Mucosa of gallbladder (tissue), 1 donor: ENCODE measurements at regions not wholly inside any gene's neighbourhood (a gene's known extent, or its start where the extent isn't known, plus 50 kb on each side); places are given as distances from the start of the nearest gene placed in this dataset.
"Not testable (repeated sequence)": the region's sequence is repeated elsewhere in the genome, so short reads cannot be mapped to it uniquely, and the experiment has no call there.

Experiments used
- DNase-seq: peaks from one replicate; pipeline ENCODE4 v3.0.0-alpha.2; 2020; ENCODE audit warnings: low spot score
- donor health status: DM: no; HTN: no; CAD: no.

DNA sequence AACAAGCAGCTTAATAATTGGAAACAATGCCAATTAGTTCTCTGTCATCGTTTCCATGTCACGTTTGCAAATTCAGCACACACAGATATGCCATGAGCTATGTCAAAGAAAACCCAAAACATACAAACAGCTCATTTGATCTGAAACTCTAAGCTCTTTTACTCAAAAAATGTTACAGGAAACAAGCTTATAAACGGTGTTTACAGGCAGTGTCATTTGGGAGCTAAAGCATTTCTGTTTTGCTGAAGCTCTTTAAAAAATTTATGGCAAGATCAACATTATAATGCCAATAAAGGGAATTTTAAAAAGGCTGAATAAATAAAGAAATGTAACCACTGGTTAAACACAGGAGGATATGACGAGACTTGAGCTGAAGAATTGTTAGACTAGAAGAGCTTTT, 94.0 kb upstream of the HS3ST2 start:
- no peak for DNase-seq

DNA sequence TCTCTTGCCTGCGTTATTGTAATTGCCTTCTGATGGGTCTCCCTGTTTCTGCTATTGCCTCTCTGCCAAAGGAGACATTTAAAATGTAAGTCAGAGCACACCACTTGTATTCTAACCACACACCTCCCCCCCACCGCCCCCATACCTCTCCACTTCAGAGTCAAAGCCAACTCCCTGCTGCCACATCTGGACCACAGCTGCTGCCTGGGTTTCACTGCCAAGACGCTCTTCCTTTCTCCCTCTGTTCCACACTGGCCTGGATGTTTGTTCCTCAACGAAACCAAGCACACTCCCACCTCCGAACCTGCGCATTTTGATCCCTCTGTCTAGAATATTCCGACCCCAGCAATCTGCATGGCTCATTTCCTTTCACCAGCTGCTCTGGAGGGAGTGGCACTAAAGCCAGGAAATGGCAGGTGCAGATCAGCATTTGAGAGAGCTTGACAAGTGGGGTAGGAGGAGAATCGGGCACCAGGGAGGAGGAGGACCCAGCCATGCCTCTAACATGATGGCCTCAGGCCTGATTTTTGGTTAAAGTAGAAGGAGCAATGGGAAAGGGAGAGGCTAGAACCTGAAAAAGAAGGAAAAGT, 92.4 kb upstream of the HS3ST2 start:
- no peak for DNase-seq

DNA sequence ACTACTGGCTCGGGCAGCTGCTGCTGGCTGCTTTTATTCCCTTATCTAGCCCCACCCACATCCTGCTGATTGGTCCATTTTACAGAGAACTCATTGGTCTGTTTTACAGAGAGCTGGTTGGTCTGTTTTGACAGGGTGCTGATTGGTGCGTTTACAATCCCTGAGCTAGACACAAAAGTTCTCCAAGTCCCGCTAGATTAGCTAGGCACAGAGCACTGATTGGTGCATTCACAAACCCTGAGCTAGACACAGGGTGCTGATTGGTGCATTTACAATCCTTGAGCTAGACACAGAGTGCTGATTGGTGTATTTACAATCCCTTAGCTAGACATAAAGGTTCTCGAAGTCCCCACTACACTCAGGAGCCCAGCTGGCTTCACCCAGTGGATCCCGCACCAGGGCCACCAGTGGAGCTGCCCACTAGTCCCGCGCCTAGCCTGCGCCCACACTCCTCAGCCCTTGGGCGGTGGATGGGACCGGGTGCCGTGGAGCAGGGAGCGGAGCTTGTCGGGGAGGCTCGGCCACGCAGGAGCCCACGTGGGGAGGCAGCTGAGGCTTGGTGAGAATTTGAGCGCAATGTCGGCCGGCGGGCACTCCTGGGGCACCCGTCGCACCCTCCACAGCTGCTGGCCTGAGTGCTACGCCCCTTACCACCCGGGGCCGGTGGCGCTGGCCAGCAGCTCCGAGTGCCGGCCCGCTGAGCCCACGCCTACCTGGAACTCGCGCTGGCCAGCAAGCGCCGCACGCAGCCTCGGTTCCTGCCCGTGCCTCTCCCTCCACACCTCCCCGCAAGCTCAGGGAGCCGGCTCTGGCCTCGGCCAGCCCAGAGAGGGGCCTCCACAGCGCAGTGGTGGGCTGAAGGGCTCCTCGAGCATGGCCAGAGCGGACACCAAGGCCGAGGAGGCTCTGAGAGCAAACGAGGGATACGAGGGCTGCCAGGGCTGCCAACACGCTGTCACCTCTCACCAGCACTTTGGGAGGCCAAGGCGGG, 91.1 kb upstream of the HS3ST2 start:
- DNase-seq, result not testable (repeated sequence)

DNA sequence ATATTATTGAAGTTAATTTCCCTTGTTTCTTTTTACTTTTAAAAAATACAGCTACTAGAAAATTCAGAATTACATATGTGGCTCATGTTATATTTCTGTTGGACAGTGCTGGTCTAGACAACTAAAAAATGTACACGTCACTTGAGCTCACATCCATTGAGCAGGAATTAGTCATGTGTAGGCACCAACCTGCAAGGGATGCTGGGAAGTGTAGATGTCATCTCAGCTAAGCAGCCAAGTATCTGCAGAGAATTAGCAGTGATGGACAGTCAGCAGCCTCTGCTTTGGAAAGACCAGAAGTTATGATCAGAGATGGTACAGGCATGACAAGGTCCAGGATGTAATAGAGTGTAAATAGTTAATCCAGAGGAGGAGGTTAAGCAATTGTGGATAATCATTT, 87.1 kb upstream of the HS3ST2 start:
- no peak for DNase-seq

DNA sequence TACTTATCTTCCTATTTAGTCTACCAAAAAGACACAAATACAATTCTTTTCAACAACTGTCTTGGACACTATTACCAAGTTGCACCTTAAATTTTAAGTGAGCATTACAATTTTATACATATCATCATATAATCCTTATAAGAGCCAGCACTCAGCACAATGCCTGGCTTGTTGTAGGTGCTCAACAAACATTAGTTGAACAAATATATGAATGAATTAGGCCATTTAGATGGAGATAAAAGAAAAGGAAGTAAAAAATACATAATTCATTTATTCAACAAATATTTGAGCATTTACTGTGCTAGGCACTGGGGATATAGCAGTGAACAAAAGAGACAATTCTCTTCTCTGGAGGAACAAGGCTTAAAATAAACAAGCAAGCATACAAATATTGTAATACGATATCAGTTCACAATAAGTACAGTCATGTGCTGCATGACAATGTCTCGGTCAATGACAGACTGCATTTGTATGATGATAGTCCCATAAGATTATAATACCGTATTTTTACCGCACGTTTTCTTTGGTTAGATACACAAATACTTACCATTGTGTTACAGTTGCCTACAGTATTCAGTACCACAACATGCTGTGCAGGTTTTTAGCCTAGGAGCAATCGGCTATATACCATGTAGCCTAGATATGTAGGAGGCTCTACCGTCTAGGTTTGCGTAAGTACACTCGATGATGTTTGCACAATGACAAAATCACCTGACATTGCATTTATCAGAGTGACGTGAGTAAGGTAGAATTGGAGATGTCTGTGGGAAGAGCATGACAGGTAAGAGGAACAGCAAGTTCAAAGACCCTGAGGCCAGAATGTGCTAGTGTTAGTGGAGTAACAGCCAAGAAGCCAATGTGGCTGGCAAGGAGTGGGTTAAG, 86.4 kb upstream of the HS3ST2 start:
- DNase-seq, result no peak

DNA sequence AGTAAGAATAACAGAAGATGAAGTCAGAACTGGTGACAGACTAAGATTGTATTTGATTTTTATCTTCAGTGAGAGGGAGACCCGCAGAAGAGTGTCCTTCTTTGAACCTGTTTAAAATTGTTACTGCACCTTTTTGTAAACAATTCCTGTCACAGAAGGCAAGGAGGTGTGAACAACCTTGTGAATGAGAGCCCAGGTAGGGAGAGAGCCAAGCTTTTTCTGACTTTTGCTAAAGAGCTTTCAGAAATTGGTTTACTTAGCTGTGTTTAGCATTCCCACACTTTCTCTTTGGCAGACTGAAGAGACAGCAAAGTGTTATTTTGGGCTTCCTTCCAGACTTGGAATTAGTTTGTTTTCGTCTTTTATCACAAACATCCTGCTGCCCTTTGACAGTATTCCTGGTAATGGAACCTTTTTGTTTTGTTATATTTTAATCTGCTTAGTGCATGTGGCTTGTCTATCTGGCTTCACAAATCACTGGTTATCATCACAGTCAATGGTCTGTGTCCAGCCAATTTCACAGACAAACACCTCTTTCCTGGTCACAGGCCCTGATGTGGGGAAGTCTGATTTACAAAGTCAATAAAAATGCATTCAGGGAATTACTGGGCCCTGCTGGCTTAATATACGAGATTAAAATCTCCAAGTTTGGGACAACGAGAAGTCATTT, 85.7 kb upstream of the HS3ST2 start:
- no peak for DNase-seq

DNA sequence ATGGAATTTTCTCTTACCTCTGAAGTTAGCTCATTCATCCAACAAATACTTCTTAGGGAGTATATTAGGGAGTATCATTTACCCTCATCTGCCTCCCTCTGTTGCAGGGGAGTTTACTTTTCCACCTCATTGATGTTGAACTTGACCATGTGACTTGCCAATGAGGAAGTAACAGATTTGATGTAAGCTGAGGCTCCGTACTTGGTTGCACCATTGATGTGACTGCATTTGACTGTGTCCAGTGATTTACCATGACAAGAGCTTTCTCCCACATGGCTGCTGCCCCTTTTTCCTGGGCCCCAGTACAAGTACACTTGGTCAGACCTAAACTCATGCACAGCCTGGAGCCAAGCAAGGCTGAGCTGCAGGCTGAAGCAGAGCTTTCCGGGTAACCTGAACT, 81.6 kb upstream of the HS3ST2 start:
- no peak for DNase-seq

DNA sequence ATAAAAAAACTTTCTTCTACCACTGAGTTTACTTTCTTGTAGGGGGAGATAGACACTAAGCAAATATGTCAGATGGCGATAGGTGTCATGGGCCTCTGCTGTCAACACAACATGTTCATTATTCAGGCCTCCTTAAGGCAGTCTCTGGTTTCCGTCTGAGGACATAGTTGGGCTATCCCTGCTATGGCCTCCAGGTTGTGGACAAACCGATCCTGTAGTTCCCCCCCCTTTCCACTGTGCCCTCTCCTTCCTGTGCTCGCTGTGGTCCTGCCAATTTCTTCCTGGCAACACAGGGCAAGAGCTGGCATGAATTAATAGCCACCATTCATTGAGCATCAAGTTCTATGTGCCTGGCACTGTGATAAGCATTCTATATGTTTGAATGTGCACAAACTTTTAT, 81.0 kb upstream of the HS3ST2 start:
- DNase-seq, result no peak

DNA sequence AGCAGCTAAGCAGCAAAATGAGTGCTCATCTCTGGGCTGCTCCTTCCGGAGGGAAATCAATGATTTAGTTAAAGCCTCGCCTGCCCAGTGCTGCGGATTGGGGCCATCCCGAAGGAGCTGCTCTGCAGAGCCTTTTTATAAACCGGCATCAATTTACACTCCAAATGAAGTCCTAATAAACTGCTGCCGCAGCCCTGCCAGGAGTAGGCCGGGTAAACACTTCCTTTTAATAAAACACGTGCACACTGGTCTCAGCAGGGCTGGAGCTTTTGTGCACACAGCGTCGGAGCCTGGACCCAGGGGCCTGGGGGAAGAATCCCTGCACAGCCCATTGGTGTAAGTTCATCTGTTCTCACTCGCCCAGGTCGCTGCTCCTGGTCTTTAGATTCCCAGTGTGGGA, 79.6 kb upstream of the HS3ST2 start:
- no peak for DNase-seq

DNA sequence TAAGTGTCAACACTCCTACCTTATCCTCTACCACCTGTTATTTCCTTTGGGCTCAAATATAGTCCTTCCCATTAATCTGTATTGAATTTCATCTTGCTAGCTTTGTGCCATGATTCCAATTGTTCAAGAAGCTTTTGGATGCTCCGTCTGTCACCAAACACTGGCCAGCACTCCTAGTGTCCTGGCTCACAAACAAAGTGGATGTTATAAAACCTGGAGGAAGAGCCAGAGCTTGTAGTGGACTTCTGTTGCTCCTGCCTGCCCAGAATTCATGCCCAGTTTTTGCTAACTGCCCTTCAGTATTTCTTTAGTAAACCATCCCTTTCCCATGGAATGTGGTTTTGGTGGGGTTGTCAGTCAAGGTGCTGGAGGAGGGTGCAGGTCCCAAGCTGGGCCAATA, 77.2 kb upstream of the HS3ST2 start:
- no peak for DNase-seq

DNA sequence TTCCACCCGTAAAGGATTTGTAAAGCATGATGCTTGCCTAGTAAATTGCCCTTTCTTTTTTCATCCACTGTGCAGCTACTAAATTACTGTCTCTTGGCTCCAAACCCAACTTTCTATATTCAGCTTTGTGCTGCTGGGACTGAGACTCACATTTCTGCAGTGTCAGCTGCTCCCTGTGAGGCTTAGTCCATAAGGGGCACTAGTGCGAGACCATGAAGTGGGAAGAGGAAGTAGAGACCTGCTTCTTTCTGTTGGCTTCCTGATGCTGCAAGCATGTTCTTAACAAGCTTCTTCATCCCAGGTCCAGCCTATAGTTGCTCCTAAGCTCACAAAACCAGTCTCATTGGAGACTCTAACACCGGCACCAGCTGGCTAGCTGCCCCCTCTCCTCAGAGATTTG, 74.9 kb upstream of the HS3ST2 start:
- DNase-seq, result no peak

DNA sequence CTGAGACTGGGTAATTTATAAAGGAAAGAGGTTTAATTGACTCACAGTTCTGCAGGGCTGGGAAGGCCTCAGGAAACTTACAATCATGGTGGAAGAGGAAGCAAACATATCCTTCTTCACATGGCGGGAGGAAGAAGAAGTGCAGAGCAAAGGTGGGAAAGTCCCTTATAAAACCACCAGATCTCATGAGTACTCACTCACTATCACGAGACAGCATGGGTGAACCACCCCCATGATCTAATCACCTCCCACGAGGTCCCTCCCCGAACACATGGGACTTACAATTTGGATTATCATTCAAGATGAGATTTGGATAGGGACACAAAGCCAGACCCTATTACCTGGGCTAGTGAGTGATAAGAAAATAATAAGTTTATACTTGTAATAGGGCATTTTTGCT, 70.6 kb upstream of the HS3ST2 start:
- no peak for DNase-seq

DNA sequence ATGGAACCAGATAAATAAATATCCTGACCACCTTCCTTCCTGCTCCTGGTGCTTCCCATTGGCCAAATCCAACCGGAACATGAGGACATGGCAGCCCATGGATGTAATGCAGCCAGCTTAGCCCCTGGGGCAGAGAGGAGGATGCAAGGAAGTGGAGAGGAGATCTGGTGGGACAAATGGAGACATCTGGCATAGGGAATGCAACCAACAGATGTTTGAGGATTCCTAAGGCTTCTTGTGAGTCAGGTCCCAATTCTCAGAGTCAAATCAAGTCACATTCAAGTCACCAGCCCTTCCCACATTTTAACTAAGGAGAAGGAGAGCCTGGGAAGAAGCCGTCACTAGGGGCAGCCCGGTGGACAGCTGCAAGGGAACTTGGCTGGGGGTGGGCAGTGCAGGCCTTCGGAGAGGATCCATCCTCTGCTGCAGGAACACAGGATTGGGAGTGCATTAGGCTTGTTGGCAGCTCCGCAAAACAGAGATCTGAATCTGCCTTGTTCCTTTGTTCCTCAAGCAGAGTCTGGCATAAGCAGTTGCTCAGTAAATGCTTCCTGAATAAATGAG, 62.8 kb upstream of the HS3ST2 start:
- DNase-seq, result no peak

DNA sequence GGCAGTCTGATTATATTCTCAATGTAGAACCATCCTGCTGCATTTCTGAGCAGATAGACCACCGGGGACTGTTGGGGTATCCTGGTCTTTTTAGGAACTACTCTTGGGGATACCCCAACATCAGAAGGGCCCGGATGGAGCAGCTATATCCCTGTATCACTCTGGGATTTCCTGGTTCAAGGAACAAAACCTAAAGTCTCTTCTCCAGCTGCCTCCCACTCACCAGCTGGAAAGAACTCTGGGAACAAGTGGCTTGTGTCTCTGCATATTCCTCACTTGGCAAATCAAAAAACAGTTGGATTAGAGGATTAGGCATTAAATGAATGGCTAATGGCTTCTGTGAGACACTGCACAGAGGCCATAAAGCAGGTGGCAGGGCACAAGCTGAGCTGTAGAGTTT, 62.3 kb upstream of the HS3ST2 start:
- no peak for DNase-seq

DNA sequence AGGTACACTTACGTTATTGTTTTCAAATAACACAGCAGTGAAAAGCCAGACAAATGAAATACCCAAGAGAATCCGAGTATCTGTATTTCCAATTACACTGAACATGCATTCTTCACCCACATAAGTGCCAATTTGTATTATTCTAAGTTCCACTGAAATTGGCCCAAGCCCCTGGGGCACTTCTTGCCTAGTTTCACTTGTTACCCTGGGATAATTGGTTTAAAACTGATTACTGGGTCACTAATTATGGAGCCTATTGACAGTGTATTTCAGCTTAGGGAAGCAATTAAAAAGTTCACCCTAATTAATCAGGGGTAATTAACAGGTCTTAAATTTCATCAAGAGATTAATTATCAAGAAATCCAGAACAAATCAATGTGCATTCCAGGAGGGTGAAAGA, 60.5 kb upstream of the HS3ST2 start:
- DNase-seq, result no peak

DNA sequence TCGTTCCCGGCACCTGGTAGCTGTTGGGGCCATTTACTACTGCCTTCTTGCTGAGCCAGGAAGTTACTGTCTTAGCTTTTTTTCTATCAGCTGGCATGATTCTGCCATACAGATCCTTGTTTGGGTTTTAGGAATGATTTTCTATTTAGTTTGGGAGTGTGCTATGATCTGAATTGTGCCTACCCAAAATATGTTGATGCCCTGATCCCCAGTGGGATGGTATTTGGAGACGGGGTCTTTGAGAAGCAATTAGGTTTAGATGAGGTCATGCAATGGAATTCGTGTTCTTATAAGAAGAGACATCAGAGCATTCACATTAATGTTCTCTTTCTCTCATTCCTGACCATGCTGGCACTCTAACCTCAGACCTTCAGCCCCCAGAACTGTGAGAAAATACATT, 59.4 kb upstream of the HS3ST2 start:
- no peak for DNase-seq

DNA sequence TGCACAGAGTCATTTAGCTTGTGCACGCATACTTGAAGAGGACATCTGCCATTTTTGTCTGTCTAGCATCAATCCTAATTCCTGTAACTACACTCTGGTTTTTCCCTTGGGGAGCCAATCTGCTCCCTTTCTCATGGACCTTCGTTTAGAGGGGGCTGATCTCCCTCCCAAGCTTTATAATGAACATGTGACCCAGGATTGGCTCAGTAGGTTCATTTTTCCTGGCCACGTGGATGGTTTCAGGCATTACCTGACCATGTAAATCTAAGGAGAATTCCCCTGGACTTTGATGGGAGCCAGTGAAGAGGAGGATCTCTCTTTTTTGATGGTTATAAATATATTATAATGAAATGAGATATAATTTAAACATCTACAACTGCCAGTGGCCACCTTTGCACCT, 56.8 kb upstream of the HS3ST2 start:
- DNase-seq, result no peak

DNA sequence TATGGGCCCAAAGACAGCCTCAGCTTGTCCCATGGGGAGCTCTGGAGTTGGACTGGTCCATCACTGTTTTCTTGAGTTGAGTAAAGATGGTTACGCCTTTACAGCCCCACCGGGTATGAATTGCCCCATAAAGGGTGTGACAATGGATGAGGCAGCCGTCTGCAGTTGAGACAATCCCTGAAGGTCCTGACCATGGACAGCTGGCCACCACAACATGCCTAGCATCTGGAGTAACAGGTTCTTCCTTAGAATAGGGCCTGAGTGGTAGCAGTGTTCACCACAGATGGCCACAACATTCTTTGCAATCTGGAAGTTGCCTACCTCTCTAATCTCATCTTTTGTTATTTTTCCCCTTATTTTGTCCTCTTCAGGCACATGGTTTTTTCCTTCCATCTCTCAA, 51.5 kb upstream of the HS3ST2 start:
- DNase-seq, result no peak

DNA sequence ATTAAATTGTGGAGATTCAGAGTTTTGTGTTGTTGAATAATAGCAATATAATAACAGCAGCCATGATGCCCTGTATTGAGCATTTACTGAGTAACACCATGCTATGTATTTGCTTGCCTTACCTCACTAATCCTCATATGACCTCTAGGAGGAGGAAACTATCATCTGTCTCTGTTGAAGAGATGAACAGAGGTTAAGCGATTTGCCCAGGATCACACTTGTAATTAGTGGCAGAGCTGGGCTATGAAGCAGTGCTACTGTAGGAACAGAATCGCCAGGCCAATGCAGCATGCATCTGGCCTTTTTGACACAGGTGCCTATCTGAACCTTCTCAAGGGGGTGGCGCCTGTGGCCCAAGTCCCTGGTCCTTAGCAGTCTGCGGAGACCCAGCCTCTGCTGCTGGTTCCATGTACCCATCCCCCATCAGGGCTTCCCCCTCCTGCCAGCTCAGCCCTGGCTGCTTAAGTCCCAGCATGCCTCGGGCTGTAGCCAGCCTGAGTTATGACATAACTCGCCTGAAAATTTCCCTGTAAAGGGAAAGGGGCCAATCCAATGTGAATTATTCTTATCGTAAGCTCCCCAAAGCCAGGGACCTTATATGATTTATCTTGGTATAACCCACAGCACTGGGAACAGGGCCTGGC, 50.4 kb upstream of the HS3ST2 start:
- no peak for DNase-seq
